ENCODE measurements at regions not wholly inside any gene's neighbourhood (a gene's known extent, or its start where the extent isn't known, plus 50 kb on each side); places are given as distances from the start of the nearest gene placed in this dataset.

DNA sequence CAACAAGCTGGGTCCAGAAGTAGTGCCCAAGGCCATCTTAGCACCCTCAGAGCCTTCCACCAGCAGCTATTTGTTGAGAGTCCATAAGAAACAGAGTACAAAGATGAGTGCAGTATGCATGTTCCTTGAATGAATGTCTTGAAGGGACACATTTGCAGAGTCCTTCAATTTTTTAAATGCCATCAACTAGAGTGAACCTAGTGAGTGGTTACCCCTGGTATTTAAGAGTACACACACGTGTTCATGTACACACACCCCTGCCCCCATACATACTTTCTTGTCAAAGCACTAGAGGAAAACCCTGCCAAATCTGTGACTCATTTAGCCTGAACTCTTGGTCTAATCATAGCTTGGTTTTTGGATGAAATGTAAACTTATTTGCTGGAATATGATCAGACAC, 84.5 kb upstream of the GALNT15 start:
- TF ChIP-seq EZH2 (IDR thresholded peaks at IDR 0.05; ENCODE audit: borderline replicate concordance, control insufficient read depth, low read depth, low read length) (no peak), PAX8 (IDR thresholded peaks at IDR 0.05) (no peak), SREBF2 (IDR thresholded peaks at IDR 0.05; ENCODE audit: low read length) (no peak), YY1 (IDR thresholded peaks at IDR 0.05; ENCODE audit: low read depth, low read length) (no peak), POLR2A (IDR thresholded peaks at IDR 0.05; ENCODE audit: low read depth, low read length) (no peak), CREB1 (IDR thresholded peaks at IDR 0.05; ENCODE audit: low read depth) (no peak), GABPA (IDR thresholded peaks at IDR 0.05; ENCODE audit: low read depth) (no peak)
- TF ChIP-seq, protein P1, sequence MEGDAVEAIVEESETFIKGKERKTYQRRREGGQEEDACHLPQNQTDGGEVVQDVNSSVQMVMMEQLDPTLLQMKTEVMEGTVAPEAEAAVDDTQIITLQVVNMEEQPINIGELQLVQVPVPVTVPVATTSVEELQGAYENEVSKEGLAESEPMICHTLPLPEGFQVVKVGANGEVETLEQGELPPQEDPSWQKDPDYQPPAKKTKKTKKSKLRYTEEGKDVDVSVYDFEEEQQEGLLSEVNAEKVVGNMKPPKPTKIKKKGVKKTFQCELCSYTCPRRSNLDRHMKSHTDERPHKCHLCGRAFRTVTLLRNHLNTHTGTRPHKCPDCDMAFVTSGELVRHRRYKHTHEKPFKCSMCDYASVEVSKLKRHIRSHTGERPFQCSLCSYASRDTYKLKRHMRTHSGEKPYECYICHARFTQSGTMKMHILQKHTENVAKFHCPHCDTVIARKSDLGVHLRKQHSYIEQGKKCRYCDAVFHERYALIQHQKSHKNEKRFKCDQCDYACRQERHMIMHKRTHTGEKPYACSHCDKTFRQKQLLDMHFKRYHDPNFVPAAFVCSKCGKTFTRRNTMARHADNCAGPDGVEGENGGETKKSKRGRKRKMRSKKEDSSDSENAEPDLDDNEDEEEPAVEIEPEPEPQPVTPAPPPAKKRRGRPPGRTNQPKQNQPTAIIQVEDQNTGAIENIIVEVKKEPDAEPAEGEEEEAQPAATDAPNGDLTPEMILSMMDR (IDR thresholded peaks at IDR 0.05 in 2 of 3, conservative IDR thresholded peaks at IDR 0.05 in 1 of 3; ENCODE audit: control insufficient read depth in 2 of 3, extremely low read depth in 1 of 3, insufficient read depth in 1 of 3, low read depth in 3 of 3, low read length in 3 of 3), result no peak
- TF ChIP-seq, protein P2, sequence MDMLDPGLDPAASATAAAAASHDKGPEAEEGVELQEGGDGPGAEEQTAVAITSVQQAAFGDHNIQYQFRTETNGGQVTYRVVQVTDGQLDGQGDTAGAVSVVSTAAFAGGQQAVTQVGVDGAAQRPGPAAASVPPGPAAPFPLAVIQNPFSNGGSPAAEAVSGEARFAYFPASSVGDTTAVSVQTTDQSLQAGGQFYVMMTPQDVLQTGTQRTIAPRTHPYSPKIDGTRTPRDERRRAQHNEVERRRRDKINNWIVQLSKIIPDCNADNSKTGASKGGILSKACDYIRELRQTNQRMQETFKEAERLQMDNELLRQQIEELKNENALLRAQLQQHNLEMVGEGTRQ (IDR thresholded peaks at IDR 0.05; ENCODE audit: borderline replicate concordance, low read depth, low read length), result no peak

All from GM12878 (cell line).